WTC11 (cell line): ENCODE measurements at regions not wholly inside any gene's neighbourhood (a gene's known extent, or its start where the extent isn't known, plus 50 kb on each side); places are given as distances from the start of the nearest gene placed in this dataset.

Experiments
- ATF3 ChIP-seq: sonication (generic); formaldehyde crosslinking; conservative IDR thresholded peaks from 2 replicates; pipeline ENCODE4 v1.8.1; 2022; ENCODE audit warnings: mild to moderate bottlenecking, missing genetic modification reagents
- ATF6 ChIP-seq: sonication (generic); formaldehyde crosslinking; IDR thresholded peaks from 2 replicates; pipeline ENCODE4 v1.8.1; 2023; ENCODE audit warnings: mild to moderate bottlenecking, missing genetic modification reagents
- CBFB ChIP-seq: sonication (generic); formaldehyde crosslinking; IDR thresholded peaks from 2 replicates; pipeline ENCODE4 v1.8.1; 2022; ENCODE audit warnings: mild to moderate bottlenecking, low read depth, missing genetic modification reagents
- CTCF ChIP-seq: fragments of 200-600 bp; IDR thresholded peaks from 2 replicates; pipeline ENCODE4 v1.8.0; 2022; ENCODE audit warnings: antibody characterized with exemption
- ESRRA ChIP-seq: sonication (generic); formaldehyde crosslinking; IDR thresholded peaks from 2 replicates; pipeline ENCODE4 v1.8.1; 2022; ENCODE audit warnings: mild to moderate bottlenecking, missing genetic modification reagents, borderline replicate concordance
- ETV6 ChIP-seq: sonication (generic); formaldehyde crosslinking; IDR thresholded peaks from 2 replicates; pipeline ENCODE4 v1.8.1; 2022; ENCODE audit warnings: mild to moderate bottlenecking, missing genetic modification reagents
- FOXK1 ChIP-seq: sonication (generic); formaldehyde crosslinking; IDR thresholded peaks from 2 replicates; pipeline ENCODE4 v1.8.0; 2022; ENCODE audit warnings: mild to moderate bottlenecking, moderate library complexity, missing genetic modification reagents
- KAT7 ChIP-seq: sonication (generic); formaldehyde crosslinking; IDR thresholded peaks from 2 replicates; pipeline ENCODE4 v1.8.1; 2023; ENCODE audit warnings: missing genetic modification reagents, mild to moderate bottlenecking, borderline replicate concordance
- NR2C2 ChIP-seq: sonication (generic); formaldehyde crosslinking; IDR thresholded peaks from 2 replicates; pipeline ENCODE4 v1.8.0; 2022; ENCODE audit warnings: mild to moderate bottlenecking, missing genetic modification reagents
- TEAD4 ChIP-seq: sonication (generic); formaldehyde crosslinking; IDR thresholded peaks from 2 replicates; pipeline ENCODE4 v1.8.0; 2022; ENCODE audit warnings: mild to moderate bottlenecking, missing genetic modification reagents
- USF1 ChIP-seq: sonication (generic); formaldehyde crosslinking; IDR thresholded peaks from 2 replicates; pipeline ENCODE4 v1.8.0; 2022; ENCODE audit warnings: mild to moderate bottlenecking, missing genetic modification reagents
- ZMAT4 ChIP-seq: fragments of 250-450 bp; sonication (Bioruptor Pico); IDR thresholded peaks from 2 replicates; pipeline ENCODE4 v1.9.0; 2021; ENCODE audit warnings: mild to moderate bottlenecking
- ZNF263 ChIP-seq: sonication (generic); formaldehyde crosslinking; IDR thresholded peaks from 2 replicates; pipeline ENCODE4 v1.8.1; 2022; ENCODE audit warnings: low read depth, mild to moderate bottlenecking, moderate library complexity, missing genetic modification reagents
- ZNF671 ChIP-seq: fragments of 250-450 bp; sonication (Bioruptor Pico); IDR thresholded peaks from 2 replicates; pipeline ENCODE4 v1.8.0; 2021; ENCODE audit warnings: mild to moderate bottlenecking

GRCh38 chr3:107221856-107222255 lies 155.4 kb upstream of the CCDC54 start:
- no peak for TF ChIP-seq CTCF
- TF ChIP-seq USF1 (CRISPR knock-in tag) = no peak
- no peak for TF ChIP-seq ZNF263 (CRISPR knock-in tag)
- no peak for TF ChIP-seq KAT7 (CRISPR knock-in tag)
- no peak for TF ChIP-seq ATF3 (CRISPR knock-in tag)
- no peak for TF ChIP-seq NR2C2 (CRISPR knock-in tag)
- TF ChIP-seq CBFB (CRISPR knock-in tag) = no peak
- TF ChIP-seq ETV6 (CRISPR knock-in tag) = no peak
- no peak for TF ChIP-seq FOXK1
- no peak for TF ChIP-seq ZMAT4 (CRISPR knock-in tag)
- no peak for TF ChIP-seq ZNF671 (CRISPR knock-in tag)
- no peak for TF ChIP-seq TEAD4 (CRISPR knock-in tag)
- no peak for TF ChIP-seq ATF6 (CRISPR knock-in tag)
- TF ChIP-seq ESRRA (CRISPR knock-in tag) = no peak
